GM04504 (cell line): ENCODE measurements at regions not wholly inside any gene's neighbourhood (a gene's known extent, or its start where the extent isn't known, plus 50 kb on each side); places are given as distances from the start of the nearest gene placed in this dataset.
"Not testable (repeated sequence)": the region's sequence is repeated elsewhere in the genome, so short reads cannot be mapped to it uniquely, and the experiment has no call there.

ENCODE experiments used
- DNase-seq: peaks from one replicate; pipeline ENCODE4 v3.0.0-alpha.2; 2012; ENCODE audit warnings: low read depth

DNA sequence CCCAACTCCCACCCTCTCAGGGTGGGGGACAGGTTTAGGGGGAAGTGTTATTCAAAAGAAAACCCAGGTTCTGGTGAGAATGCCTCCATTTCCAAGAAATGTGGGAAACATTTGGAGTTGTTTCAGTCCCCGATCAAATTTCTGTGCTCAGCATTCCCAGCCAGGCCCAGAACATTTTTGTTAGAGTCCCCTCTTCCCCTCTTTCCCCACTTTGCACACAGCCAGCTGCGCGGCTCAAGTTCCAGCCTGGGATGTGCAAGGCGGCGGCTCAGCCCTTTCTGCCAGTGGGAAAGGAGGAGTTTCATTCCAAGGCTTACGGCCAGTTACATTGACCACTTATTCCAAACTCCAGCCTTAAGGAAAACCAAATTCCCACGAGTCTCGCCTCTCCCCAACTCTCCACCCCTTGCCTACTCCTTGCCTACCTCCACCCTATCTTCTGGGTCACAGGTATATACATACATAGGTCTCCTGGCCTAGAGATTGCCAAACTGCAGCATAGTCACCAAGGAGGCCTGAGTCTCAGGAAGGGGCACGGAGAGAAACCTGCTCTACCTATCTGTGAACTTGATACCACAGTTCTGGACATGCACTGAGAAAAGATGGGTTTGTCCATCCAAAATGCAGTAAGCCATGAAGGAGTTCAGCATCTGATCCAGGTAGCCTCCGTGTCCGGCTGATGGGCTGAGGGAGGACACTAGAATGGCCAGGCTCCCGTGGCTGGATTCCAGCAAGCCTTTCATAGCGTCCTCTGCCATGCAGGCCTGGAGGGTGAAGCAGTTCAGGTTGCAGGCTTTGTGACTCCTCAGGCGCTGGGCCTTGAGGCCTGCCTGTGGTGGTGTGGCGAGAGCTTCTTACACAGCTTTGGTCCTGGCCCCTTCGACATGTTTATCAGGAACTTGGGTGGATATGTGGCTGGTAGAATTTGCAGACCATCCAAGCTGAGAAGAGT is 154.5 kb downstream of the ZFP36L2 start:
- DNase-seq = no peak

DNA sequence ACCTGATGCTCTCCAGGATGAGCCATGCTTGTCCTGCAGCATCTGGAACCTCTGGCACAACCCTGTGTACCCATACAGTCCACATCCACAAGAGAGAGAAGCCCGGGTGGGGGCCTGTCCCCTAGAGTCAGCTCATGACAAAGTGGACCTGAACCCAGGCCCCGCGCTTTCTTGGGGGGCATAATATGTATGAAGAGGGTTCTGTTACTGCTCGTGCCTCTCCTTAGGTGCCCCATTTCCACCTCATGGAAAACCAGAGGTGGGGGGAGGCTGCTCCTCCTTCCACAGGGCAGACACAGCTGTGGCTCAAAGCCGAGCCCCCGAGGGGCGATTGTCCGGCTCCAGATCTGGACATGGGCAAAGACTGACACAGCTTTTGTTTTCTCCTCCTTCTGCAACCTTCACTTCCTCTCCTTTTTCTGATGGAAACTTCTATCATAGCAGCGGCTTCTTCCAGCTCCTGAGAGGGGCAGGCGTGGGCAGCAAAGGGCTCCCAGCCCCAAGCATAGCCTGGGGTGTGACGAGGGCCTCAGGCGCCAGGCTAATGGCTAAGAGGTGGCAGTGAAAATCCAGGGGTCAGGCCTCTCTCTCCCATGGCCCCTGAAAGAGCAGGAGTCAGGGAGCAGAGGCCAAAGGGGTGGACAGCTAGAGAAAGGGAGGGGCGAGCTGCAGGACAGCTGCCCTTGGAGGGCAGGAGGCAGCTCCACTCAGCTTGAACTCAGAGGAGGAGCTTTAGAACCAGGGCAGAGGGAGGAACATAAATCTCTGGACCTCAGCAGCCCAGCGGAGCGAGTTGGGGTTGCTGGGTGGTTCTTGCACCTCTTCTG is 155.5 kb downstream of the ZFP36L2 start:
- DNase-seq = no peak

DNA sequence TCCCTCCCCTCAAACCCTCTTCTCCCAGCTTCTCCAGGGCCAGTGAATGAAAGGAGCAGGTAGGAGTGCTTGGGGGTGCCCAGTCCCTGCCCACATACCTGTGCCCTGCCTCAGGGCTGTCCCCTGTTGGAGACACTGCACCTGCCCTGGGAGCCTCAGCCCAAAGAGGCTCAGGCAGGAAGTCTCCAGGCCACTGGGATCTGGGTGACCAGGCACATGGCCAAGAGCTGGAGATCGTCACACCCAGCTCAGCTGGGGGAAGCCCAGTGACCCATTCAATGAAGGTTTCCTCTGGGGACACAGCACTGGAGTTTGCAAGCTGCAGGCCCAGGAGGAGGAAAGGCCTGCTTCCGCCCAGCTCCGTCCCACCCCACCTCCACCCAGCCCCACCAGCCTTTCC is 156.4 kb downstream of the ZFP36L2 start:
- no peak for DNase-seq

DNA sequence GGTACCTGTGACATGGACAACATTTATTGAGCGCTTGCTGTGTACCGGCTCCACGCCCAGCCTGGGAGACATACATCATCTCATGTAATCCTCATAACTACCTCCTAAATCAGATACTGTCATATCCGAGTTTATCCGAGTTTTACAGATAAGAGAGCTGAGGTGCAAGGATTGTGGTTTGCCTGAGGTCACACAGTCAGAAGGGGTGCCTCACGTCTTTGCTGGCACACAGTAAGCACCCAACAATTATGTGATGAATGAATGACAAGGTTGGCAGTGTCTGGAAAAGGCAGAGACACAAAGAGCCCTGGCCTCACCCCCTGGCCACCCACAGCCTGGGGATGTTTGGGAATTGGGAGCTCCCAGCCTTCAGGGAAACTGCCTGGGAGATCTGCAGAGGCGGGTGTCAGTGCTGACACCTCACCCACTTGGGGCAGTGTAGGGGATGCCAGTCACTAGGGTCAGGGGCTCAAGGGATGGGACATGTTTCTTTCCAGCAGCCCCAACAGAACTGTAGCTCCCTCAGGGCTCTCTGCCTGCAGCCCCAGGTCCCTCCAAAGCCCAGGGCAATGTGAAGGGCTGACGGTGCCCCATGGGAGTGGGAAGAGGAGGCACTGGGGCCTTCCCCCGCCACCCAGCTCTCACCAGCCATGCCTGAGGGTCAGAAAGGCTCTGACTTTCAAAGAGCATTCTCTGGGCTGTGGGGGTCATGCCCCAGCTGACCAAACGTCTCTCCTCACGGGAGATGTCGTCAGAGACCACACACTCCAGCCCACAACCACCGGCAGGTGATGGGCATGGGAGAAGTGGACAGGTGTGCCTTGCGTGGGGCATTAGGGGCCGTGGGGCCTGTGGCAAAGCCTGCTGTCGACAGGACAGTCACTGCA is 157.5 kb downstream of the ZFP36L2 start:
- no peak for DNase-seq

DNA sequence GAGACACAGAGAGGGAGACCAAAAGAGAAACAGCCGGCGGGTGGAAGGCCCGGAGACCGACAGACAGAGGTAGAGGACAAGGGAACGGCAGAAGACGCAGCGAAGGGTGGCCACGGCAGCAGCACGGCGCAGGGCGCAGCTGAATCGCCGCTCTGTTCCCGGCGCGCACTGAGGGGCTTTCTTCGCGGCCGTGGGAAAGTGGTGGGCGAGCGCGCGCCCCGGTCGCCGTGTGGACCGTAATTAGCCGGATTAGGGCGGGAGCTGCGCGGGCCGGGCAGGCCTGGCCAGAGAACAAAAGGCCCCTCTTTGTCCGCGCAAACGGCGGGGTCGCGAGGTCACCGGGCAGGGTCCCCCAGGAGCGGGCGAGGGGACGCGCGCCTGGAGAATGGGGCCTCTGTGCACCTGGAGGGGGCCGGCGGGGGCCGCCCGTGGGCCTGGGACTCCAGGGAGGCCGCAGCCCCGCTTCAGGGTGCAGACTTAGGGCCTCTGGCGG is 158.3 kb downstream of the ZFP36L2 start:
- no peak for DNase-seq

DNA sequence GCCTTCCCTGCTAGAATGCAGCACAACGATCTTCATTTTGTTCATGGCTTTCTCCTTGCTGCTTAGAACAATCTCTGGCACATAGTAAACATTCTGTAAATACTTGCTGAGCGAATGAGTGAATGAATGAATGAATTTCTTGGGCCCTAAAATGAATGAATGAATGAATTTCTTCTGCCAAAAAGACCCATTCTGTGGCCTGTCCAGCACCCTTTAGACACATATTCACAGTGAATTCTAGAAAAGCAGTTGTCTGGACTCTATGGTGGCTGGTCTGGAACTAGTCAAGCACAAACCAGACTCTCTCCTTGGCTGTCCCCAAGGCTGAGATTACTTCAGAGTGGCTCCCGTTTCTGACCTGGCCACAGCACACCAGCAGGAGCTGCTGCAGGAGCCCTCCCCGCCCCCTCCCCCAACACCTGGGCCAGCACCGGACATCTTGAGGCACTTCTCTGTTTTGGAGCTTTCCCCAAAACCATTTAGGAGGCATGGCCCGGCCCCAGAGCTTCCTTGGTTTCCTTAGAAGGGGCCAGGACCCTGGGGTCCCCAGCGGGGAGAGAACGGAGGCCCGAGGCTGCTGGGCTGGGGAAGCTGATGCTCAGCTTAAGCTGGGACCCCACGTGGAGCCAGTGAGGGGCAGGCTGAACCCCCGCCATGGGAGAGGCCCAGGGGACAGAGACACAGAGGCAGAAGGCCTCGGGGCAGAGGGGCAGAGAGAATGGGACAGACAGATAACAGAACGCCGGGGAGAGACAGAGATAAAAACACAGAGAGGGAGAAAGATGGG is 159.0 kb downstream of the ZFP36L2 start:
- DNase-seq = no peak

DNA sequence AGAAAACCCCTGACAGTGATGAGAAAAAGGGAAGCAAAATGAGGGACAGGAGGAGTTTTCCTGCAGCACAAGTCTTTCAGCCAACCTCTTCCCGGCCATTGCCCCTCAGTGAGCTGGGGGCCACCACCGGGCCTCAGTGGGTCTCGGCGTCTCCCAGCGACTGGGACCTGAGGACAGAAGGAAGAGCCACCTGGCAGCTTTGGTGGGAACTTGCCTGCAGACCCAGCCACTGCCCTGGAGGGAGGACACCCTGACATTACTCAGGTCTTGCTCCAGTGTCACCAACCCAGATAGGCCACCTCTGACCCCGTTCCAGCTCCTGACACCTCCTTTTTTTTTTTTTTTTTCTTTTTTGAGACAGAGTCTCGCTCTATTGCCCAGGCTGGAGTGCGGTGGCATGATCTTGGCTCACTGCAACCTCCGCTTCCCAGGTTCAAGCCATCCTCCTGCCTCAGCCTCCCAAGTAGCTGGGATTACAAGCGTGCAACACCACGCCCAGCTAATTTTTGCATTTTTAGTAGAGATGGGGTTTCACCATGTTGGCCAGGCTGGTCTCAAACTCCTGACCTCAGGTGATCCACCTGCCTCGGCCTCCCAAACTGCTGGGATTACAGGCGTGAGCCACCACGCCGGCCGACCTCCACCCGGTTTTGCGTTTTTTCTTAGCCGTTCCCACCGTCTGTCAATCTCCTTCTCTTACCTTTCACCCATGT is 159.7 kb downstream of the ZFP36L2 start:
- DNase-seq = not testable (repeated sequence)

DNA sequence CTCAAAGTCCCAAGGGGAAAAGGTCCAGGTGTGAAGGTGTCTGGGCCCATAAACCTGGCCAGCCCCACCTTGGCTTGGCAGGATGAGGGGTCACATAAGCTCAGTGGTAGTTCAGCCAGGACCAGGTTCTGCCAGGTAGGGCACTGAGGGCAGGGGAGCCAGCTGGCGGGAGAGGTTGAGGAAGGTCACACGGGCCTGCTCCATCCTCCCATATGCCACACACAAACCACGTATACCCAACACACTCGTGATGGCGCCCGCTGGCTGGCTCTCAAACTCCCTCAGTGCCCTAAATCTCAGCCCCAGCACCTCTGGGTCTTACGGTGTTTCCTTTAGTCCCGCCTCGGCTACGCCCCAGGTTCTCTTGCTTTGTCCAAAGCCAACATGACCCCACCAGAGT is 160.5 kb downstream of the ZFP36L2 start:
- DNase-seq = no peak

DNA sequence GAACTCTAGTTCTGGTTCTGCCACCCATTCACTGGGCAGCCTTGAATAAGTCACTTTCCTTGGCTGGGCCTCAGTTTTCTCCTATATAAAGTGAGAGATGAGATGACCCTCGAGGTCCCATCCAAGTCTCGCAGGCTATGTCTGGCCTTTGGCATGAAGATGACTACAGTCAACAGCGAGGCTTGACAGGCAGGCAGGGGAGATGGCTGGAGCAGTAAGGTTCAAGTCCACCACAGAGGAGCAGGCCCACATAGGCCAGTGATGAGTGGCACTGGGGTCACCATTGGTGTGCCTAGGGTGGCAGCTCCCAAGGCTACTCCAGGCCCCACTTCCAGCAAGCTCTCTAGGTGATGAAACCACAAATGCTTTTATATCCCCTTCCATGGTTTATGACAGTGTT is 161.4 kb downstream of the ZFP36L2 start:
- DNase-seq = no peak

DNA sequence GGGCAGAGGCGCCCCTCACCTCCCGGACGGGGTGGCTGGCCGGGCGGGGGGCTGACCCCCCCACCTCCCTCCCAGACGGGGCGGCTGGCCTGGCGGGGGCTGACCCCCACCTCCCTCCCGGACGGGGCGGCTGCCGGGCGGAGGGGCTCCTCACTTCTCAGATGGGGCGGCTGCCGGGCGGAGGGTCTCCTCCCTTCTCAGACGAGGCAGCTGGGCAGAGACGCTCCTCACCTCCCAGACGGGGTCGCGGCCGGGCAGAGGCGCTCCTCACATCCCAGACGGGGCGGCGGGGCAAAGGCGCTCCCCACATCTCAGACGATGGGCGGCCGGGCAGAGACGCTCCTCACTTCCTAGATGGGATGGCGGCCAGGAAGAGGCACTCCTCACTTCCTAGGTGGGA is 163.3 kb downstream of the ZFP36L2 start:
- not testable (repeated sequence) for DNase-seq

DNA sequence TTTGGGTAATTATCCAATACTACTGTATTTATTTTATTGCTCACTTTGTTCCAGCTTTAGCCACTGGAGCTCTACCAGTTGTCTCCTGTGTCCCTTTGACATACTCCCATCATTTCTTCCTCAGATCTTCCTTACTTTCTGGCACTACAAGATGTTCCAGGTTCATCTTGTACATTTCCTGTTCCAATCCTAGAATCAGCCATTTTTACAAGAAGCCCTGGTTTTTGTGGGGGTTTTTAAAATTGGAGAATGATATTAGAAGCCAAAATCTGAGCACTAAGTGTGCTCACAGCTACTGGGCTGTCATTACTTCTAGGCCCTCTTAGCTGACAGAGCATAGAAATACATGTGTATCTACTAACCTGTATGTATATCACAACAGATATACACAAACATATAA is 164.3 kb downstream of the ZFP36L2 start:
- no peak for DNase-seq

DNA sequence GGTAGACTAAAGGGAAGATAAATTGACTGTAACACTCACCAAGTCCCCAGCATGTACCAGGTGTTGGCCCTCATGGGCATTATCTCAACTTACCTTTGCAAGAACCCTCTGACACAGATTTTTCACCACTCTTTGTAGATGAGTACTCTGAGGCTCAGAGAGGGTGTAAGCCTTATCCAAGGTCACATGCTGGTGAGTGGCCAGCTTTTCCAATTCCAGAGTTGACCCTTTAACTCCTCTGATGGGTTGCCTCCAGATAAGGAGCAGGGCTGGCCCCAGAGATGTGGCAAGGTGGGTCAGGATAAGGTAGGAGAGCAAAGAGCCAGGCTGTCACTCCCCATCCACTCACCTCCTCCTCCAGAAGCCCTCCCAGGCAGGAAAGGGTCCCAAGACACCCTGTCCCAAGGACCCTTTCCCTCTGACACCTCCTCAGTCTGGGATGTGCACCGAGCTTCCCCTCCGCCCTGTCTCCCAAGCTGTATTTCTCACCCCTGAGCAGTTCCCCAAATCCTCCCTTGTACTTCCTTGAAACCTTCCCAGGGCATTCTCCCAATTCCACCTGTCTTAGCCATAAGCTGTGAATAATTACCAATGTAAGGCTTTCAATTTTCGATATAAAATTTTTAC is 165.9 kb downstream of the ZFP36L2 start:
- no peak for DNase-seq

DNA sequence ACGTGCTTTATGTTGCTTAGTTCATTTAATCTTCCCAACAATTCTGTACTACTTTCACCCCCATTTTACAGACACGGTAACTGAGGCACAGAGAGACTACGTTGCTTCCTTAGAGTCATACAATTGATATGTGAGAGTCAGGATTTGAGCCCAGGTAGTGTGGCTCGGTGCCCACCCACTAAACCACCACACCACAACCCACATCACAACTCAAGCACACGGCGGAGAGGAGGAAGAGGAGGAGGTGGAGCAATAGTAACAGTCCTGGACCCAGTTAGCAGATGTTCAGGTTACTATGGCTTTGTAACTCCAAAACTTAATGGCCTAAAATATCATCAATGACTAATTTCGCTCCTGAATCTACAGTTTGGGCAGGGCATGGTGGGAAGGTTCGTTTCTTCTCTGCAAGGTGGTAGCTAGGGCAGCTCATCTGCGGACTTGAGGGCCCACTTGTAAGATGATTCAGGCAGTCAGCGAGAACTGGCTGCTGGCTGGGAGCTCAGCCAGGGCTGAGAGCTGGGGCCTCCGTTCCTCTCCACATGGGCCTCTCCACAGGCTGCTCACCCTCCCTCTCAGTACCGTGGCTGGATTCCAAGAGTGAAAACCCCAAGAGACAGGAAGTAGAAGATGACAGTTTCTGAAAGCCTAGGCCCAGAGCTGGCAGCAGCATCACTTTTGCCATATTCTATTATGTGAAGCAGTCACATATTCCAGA is 167.1 kb downstream of the ZFP36L2 start:
- DNase-seq = peak; percentile 96

DNA sequence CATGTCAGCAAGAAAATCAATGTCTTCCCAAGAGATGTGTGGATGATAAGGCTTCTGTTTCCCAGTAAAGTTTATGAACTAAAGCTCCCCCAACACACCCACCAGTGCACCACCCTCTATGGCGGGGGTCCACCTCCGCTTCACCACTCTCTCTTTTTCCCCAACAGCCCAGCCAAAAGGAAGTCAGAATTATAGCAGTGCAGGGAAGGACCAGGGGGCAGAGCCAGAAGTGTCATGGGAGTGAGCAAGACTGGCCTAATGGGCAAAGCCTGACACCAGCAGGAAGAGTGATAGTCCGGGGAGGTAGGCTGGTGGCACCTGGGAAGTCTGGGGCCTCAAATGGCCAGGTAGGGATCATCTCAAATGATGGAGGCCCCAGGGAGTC is 167.7 kb downstream of the ZFP36L2 start:
- DNase-seq = no peak

DNA sequence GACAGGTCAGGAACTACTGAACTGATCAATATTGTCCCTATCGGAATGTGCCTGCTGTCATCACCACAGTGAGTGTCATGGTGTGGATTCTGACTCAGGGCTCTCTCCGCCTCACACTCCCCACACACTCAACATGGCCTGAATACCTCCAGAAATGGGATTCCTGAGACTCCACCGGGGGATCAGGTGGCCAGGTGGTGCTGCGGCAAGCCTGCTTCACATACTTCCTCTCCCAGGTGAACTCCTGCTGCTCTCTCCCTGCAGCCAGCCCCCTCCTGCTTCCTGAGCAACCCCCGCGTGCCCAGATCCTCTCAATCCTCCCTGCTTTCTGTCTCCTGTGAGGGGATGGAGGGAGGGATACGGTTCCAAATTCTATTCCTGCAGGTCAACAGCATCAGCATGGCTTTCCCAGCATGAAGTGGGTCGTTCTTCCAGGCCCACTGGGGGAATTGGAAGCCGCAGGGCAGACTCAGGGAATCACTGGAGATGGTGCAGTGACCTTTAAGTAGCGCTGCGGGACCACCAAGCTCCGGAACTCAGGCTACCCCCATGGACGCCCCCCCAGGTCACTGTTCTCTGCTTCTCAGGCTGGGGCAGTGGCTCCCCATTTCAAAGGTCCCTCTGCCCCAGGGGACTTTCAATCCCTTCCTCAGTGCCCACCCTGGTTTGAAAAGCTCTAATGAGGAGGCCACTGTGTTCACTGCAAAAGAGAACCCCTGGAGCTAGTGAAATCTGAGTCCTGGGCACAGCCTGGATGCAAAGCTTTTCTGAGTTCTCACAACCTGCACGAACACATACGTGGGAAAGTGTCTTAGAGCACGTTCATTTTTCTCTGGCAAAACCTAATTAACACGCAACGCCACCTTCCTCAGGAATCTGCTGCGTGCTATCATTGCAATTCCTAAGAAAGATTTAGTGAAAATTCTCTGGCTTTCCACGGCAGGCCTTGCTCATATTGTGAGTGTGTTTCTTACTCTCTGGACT is 168.4 kb downstream of the ZFP36L2 start:
- no peak for DNase-seq

DNA sequence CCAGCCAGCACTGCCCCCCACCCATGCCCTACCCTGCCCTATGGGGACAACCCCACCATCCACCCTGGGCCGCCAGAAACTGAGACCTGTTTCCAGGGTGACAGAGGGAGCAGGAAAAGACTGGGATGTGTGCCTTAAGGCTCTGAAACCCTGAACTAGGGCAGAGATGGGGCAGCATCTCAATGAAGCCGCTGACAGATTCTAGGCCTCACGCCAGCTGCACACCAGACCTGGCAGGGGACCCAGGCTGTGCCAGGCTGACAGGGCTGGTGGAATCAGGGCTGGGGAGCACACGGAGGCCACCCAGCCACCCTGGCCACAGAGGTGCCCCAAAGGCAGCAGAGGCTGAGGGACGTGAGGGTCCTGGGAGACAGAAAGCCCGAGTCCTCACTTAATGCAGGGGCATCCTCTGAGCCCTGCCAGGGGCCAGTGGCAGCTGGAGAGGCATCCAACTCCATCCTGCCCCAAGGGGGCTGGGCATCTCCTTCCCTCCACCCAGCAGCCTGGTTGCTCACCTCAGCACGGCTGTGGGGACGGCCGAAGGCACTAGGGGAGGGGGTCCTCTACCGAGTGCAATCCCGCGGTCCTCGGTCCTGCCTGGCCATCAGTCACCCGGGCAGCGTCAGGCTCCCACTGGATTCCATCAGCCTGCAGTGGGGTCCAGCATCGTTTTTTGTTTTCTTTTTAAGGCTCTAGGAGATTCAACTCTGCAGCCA is 169.2 kb downstream of the ZFP36L2 start:
- no peak for DNase-seq

DNA sequence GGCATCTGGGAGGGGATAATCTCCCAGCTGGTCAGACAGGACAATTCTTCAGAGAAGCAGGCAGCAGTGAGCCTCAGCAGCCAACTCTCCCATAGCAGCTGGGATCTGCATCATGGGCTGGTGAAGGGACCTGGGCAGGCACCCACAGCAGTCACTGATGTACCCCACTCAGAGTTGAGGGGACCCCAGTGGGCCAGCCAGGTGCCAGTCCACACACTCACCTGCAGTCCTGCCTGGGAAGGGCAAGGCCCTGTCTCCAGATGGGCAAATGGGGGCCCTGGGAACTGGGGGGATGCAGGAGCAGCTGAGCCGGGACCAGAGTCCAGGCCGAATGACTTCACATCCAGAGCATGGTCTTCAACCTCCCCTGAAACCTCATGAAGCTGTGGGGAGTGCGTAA is 170.4 kb downstream of the ZFP36L2 start:
- DNase-seq = no peak
